HEK293 (cell line): ENCODE measurements at regions not wholly inside any gene's neighbourhood (a gene's known extent, or its start where the extent isn't known, plus 50 kb on each side); places are given as distances from the start of the nearest gene placed in this dataset.

Source experiments
- OVOL3 ChIP-seq: fragments of 450-650 bp; formaldehyde crosslinking; IDR thresholded peaks from 2 replicates; pipeline ENCODE4 v1.5.1; 2016; ENCODE audit warnings: missing biosample characterization, missing genetic modification characterization
- ZNF24 ChIP-seq: fragments of 450-650 bp; formaldehyde crosslinking; IDR thresholded peaks from 2 replicates; pipeline ENCODE4 v1.5.1; 2016; ENCODE audit warnings: missing biosample characterization, missing genetic modification characterization
- ZNF549 ChIP-seq: fragments of 450-650 bp; IDR thresholded peaks from 2 replicates; pipeline ENCODE4 v1.5.1; 2018; ENCODE audit warnings: missing biosample characterization, missing genetic modification characterization, mild to moderate bottlenecking, inconsistent platforms, moderate library complexity

GRCh38 chr2:39488450-39488849 is 51.4 kb upstream of the MAP4K3 start:
- no peak for TF ChIP-seq OVOL3 (tag by site-specific recombination)
- TF ChIP-seq ZNF549 (tag by site-specific recombination) = no peak
- TF ChIP-seq ZNF24 (tag by site-specific recombination) = no peak
